ENCODE measurements at regions not wholly inside any gene's neighbourhood (a gene's known extent, or its start where the extent isn't known, plus 50 kb on each side); places are given as distances from the start of the nearest gene placed in this dataset.

DNA sequence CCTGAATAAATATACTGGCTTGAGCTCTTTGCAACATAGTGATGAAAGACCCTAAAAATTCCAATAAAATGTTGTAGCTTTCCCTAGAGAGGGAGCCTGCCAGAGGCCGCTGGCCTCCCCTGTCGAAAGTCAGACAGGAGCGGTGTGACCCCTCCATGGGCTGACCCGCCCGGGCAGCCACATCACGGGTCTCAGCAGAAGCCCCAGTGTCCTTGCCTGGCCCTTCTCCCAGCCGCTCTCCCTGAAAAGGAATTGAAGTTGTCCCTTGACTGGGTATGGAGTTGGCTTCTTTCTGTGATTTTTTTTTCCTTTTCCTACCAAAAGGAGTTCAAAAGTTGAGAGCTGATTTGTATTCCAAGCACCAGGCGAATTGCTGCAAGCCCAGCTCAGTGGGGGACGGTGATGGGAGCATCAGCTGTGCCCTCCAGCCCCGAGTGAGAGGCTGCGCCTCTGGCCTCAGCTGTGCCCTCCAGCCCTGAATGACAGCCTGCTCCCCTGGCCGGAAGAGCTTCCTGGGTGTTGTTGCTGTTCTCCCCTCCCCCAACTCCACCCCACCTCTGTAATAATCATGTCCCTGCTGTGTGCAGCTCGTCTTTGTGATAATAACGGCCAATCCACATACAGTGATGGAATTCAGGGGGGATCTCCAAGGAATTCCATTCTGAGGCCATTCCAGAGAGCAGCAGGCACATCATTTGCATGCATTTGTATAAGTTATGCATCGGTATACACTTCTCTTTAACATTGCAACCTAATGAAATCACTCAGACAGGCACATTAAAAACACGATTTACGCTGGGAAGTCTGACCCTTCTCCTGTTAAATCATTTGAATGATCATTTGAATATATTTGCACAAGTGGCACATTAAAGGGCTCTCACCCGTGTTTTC, 501.0 kb downstream of the EIPR1 start:
- H3K27me3 ChIP-seq (ENCODE audit: insufficient read depth, low read length), result no peaks in the 10 kb centered on the region
- no peaks in the 10 kb centered on the region for H3K4me1 ChIP-seq (ENCODE audit: control insufficient read depth, insufficient read depth, low read length, unreplicated experiment)
- H3K4me3 ChIP-seq (ENCODE audit: low read depth, low read length), result no peak overlapping the region
- H3K27ac ChIP-seq (ENCODE audit: low read depth, low read length), result no peak overlapping the region
- H2AFZ ChIP-seq (ENCODE audit: low read length, unreplicated experiment), result no peak overlapping the region
- no peaks in the 10 kb centered on the region for H3K79me2 ChIP-seq (ENCODE audit: control insufficient read depth, insufficient read depth, low read length, unreplicated experiment)
- H3K36me3 ChIP-seq (ENCODE audit: insufficient read depth, low read length), result no peaks in the 10 kb centered on the region

DNA sequence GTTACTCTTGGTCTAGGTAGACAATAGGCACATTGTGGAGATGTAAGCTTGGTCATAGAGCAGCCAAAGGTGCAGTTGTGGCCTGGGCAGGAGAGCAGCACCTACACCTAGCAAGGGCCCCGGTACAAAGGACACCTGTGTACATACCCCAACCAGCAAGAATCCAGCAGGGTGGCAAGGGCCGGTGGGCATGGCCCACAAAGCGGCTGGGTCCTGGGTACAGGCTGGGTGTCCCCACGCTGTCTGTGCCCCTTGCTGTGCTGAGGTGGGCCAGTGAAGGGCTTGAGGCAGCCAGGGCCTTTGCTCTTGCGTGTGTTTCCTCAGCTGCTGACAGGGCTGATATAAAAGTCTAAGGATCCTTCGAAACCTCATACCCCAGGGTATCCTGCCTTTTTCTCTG, 501.8 kb downstream of the EIPR1 start:
- no peaks in the 10 kb centered on the region for H3K36me3 ChIP-seq (ENCODE audit: insufficient read depth, low read length)
- H3K4me1 ChIP-seq (ENCODE audit: control insufficient read depth, insufficient read depth, low read length, unreplicated experiment), result no peaks in the 10 kb centered on the region
- no peak overlapping the region for H3K4me3 ChIP-seq (ENCODE audit: low read depth, low read length)
- no peak overlapping the region for H2AFZ ChIP-seq (ENCODE audit: low read length, unreplicated experiment)
- no peaks in the 10 kb centered on the region for H3K27me3 ChIP-seq (ENCODE audit: insufficient read depth, low read length)
- H3K79me2 ChIP-seq (ENCODE audit: control insufficient read depth, insufficient read depth, low read length, unreplicated experiment), result no peaks in the 10 kb centered on the region
- no peak overlapping the region for H3K27ac ChIP-seq (ENCODE audit: low read depth, low read length)

DNA sequence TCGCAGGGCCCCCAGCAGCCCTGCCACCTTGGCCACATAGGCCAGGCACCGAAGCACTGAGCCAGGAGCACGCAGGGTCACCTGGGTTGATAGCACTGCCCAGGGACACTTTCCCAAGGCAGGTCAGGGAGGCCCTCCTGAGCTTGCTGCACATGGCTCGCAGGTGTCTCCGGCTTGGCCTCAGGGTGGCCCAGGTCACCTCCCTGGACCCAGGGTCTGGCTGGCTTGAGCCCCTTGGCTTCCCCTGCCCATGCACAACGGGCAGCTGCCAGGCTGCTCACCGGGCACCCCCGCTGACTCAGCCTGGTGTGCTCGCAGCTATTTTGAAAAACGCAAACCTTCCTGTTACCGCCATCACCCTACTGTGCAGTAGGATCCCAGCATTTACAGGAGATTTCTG, 502.3 kb downstream of the EIPR1 start:
- H3K79me2 ChIP-seq (ENCODE audit: control insufficient read depth, insufficient read depth, low read length, unreplicated experiment), result no peaks in the 10 kb centered on the region
- no peak overlapping the region for H3K4me3 ChIP-seq (ENCODE audit: low read depth, low read length)
- H3K36me3 ChIP-seq (ENCODE audit: insufficient read depth, low read length), result no peaks in the 10 kb centered on the region
- no peak overlapping the region for H2AFZ ChIP-seq (ENCODE audit: low read length, unreplicated experiment)
- no peaks in the 10 kb centered on the region for H3K4me1 ChIP-seq (ENCODE audit: control insufficient read depth, insufficient read depth, low read length, unreplicated experiment)
- no peak overlapping the region for H3K27ac ChIP-seq (ENCODE audit: low read depth, low read length)
- no peaks in the 10 kb centered on the region for H3K27me3 ChIP-seq (ENCODE audit: insufficient read depth, low read length)

DNA sequence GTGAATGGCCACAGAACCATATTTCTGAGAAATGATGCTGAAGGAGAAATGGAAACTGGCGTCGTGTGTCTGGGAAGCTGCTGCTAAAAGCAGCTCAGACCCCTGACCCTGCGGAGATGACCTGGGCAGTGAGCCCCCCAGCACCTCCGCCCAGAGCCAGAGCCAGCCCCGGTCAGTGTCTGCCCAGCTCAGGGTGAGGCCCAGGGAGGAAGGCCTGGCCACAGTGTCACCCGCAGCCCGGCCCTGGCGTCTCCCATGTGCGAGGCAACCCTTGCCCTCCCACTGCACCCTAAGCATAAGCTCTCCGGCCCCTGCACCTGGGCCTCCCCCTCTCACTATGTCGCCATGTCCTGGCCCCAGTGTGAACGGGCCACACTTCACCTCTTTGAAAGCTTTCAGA, 502.8 kb downstream of the EIPR1 start:
- Histone ChIP-seq H3K27me3 (ENCODE audit: insufficient read depth, low read length) (no peaks in the 10 kb centered on the region), H3K4me1 (ENCODE audit: control insufficient read depth, insufficient read depth, low read length, unreplicated experiment) (no peaks in the 10 kb centered on the region), H3K36me3 (ENCODE audit: insufficient read depth, low read length) (no peaks in the 10 kb centered on the region), H2AFZ (ENCODE audit: low read length, unreplicated experiment) (no peak overlapping the region), H3K27ac (ENCODE audit: low read depth, low read length) (no peak overlapping the region), H3K4me3 (ENCODE audit: low read depth, low read length) (no peak overlapping the region), H3K79me2 (ENCODE audit: control insufficient read depth, insufficient read depth, low read length, unreplicated experiment) (no peaks in the 10 kb centered on the region)

DNA sequence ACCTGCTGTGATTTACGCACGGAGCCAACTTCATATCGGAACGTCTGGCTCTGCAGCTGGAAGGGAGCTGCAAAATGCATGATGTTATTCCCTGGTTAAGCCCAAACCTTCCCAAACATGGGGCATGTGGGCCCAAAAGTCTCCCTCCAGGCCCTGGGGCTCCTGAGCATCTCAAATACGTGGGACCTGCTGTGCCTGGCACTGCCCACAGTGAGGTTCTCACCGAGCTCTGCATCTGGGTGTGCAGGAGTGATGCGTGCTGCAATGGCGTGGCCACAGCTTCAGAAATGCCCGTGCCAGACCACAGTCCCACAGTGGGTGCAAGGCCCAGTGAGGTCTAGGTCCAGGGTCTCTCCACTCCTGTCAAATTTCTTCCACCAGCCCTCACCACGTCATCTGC, 503.3 kb downstream of the EIPR1 start:
- Histone ChIP-seq H2AFZ (ENCODE audit: low read length, unreplicated experiment) (no peak overlapping the region), H3K36me3 (ENCODE audit: insufficient read depth, low read length) (no peaks in the 10 kb centered on the region), H3K27me3 (ENCODE audit: insufficient read depth, low read length) (no peaks in the 10 kb centered on the region)

DNA sequence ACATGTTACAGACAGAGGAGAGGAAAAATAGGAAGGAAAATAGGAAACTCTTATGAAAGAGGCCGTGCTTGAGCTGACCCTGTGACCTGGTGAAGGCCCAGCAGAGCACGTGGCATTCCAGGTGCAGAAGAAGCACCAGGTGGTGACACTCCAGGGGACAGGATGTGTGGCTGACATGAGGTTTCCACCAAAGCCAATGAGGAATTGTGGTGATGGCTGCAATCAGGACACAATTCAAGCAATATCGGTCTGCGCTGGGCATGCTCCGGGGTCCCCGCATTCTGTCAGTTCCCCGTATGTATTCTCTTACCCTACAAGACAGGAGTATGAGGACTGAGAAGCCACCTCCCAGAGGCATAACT, 504.2 kb downstream of the EIPR1 start:
- H3K27ac ChIP-seq (ENCODE audit: low read depth, low read length), result no peak overlapping the region
- H3K79me2 ChIP-seq (ENCODE audit: control insufficient read depth, insufficient read depth, low read length, unreplicated experiment), result no peaks in the 10 kb centered on the region
- H3K4me1 ChIP-seq (ENCODE audit: control insufficient read depth, insufficient read depth, low read length, unreplicated experiment), result no peaks in the 10 kb centered on the region
- no peaks in the 10 kb centered on the region for H3K27me3 ChIP-seq (ENCODE audit: insufficient read depth, low read length)
- no peaks in the 10 kb centered on the region for H3K36me3 ChIP-seq (ENCODE audit: insufficient read depth, low read length)
- no peak overlapping the region for H3K4me3 ChIP-seq (ENCODE audit: low read depth, low read length)
- no peak overlapping the region for H2AFZ ChIP-seq (ENCODE audit: low read length, unreplicated experiment)

More for the DNA sequence above, 503.3 kb downstream of the EIPR1 start:
- H3K4me3 ChIP-seq (ENCODE audit: low read depth, low read length), result no peak overlapping the region
- H3K4me1 ChIP-seq (ENCODE audit: control insufficient read depth, insufficient read depth, low read length, unreplicated experiment), result no peaks in the 10 kb centered on the region
- no peak overlapping the region for H3K27ac ChIP-seq (ENCODE audit: low read depth, low read length)
- no peaks in the 10 kb centered on the region for H3K79me2 ChIP-seq (ENCODE audit: control insufficient read depth, insufficient read depth, low read length, unreplicated experiment)

DNA sequence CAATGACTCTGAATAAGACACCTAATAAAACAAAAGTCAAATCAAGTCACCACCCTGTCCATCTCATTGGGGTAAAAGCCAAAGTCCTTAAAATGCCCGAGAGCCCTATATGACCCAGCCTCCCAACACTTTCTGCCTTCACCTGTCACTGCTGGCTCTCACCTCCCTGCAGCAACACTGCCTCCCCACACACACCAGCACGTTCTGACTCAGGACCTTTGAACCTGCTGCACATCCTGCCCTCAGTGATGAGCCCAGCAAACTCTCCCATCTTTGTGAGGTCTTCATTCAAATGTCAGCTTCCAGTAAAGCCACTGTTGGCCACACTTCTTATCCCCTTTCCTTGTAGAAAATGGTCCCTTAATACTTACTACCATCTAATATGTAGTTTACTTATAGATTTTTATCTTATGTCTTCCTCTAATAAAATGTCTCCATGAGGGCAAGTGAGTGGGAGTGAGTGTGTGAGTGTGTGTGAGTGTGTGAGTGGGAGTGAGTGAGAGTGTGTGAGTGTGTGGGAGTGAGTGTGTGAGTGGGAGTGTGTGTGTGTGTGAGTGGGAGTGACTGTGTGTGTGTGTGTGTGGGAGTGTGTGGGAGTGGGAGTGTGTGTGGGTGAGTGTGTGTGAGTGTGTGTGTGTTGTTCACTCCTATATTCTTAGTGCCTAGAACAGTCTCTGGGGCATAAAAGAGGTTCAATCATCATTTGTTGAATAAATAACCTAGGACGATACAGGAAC, 504.7 kb downstream of the EIPR1 start:
- Histone ChIP-seq H2AFZ (ENCODE audit: low read length, unreplicated experiment) (no peak overlapping the region), H3K27ac (ENCODE audit: low read depth, low read length) (no peak overlapping the region), H3K36me3 (ENCODE audit: insufficient read depth, low read length) (no peaks in the 10 kb centered on the region), H3K27me3 (ENCODE audit: insufficient read depth, low read length) (no peaks in the 10 kb centered on the region), H3K4me3 (ENCODE audit: low read depth, low read length) (no peak overlapping the region), H3K4me1 (ENCODE audit: control insufficient read depth, insufficient read depth, low read length, unreplicated experiment) (no peaks in the 10 kb centered on the region), H3K79me2 (ENCODE audit: control insufficient read depth, insufficient read depth, low read length, unreplicated experiment) (no peaks in the 10 kb centered on the region)

DNA sequence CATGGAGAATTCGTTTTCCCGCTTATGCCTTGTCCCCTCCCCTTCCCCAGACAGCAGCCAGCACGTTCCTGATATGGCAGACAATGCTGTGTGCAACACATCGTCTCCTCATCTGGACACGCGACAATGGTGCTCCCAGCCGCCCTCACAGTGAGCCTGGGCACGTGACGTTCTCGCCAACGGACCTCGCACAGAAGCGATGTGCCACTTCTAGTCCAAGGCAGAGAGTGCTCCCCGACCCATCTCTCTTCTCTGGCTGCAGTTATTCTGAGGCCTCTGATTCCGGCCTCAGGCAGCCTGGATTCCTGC, 505.4 kb downstream of the EIPR1 start:
- no peak overlapping the region for H2AFZ ChIP-seq (ENCODE audit: low read length, unreplicated experiment)
- H3K36me3 ChIP-seq (ENCODE audit: insufficient read depth, low read length), result no peaks in the 10 kb centered on the region
- no peaks in the 10 kb centered on the region for H3K79me2 ChIP-seq (ENCODE audit: control insufficient read depth, insufficient read depth, low read length, unreplicated experiment)
- no peaks in the 10 kb centered on the region for H3K27me3 ChIP-seq (ENCODE audit: insufficient read depth, low read length)
- H3K4me3 ChIP-seq (ENCODE audit: low read depth, low read length), result no peak overlapping the region
- no peak overlapping the region for H3K27ac ChIP-seq (ENCODE audit: low read depth, low read length)
- no peaks in the 10 kb centered on the region for H3K4me1 ChIP-seq (ENCODE audit: control insufficient read depth, insufficient read depth, low read length, unreplicated experiment)

DNA sequence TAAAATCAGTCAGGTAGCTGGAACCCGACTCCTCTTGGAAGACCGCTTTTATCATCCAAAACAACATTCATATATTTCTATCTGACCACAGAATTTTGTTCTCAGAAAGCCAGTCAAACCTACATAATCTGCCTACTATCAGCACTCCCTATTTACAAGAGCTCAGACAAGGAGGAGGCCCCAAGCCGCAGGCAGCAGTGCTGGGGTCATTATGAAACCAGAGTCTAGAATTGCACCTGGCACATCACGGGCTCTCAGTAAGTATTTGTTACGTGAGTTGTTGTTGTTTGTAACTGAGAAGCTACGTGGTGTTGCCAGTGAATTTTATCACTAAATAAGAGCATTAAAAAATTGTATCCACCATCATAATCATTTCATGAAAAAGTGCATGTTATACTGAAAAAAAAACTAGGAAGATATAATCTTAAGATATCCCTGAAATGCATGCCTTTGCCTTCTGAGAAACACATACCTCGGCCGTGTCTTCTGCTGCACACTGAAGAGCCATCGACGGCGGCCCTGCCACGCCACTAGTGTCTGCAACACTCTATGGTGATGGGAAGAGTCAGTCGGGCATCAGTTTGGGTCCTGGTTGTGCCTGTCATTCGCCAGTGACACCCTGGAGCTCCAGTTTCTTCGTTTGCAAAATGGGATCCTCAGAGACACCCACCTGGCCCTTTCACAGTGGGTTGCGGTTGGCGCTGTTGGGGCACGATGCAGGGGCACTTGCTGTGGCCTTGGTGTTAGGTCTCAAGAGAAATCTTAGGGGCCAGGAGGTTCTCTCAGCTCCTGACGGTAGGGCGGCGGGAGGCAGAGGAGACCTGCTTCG, 505.9 kb downstream of the EIPR1 start:
- Histone ChIP-seq H3K27me3 (ENCODE audit: insufficient read depth, low read length) (no peaks in the 10 kb centered on the region), H3K4me1 (ENCODE audit: control insufficient read depth, insufficient read depth, low read length, unreplicated experiment) (no peaks in the 10 kb centered on the region), H3K36me3 (ENCODE audit: insufficient read depth, low read length) (no peaks in the 10 kb centered on the region), H3K27ac (ENCODE audit: low read depth, low read length) (no peak overlapping the region), H3K79me2 (ENCODE audit: control insufficient read depth, insufficient read depth, low read length, unreplicated experiment) (no peaks in the 10 kb centered on the region), H2AFZ (ENCODE audit: low read length, unreplicated experiment) (no peak overlapping the region), H3K4me3 (ENCODE audit: low read depth, low read length) (no peak overlapping the region)

DNA sequence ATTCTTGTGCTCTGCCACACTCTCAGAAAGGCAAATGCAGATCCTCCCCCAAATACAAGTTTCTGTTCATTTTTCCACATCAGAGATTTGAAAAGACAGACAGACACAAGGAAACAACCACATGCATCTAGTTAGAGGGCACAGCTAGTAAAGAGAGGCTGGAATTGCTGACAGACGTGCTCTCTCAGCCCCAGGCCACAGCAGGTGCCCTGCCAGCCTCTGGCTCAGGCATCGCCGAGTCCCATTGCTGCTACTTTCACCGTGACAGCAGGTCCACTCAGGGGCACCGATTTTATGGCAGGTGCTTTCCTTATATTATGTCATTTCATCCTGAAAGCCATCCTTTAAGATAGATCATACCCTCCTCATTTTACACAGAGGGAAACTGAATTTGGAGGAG, 507.5 kb downstream of the EIPR1 start:
- Histone ChIP-seq H3K36me3 (ENCODE audit: insufficient read depth, low read length) (no peaks in the 10 kb centered on the region), H3K27ac (ENCODE audit: low read depth, low read length) (no peak overlapping the region), H2AFZ (ENCODE audit: low read length, unreplicated experiment) (no peak overlapping the region), H3K4me3 (ENCODE audit: low read depth, low read length) (no peak overlapping the region), H3K27me3 (ENCODE audit: insufficient read depth, low read length) (no peaks in the 10 kb centered on the region), H3K4me1 (ENCODE audit: control insufficient read depth, insufficient read depth, low read length, unreplicated experiment) (no peaks in the 10 kb centered on the region), H3K79me2 (ENCODE audit: control insufficient read depth, insufficient read depth, low read length, unreplicated experiment) (no peaks in the 10 kb centered on the region)
